ENCODE measurements at regions not wholly inside any gene's neighbourhood (a gene's known extent, or its start where the extent isn't known, plus 50 kb on each side); places are given as distances from the start of the nearest gene placed in this dataset.

DNA sequence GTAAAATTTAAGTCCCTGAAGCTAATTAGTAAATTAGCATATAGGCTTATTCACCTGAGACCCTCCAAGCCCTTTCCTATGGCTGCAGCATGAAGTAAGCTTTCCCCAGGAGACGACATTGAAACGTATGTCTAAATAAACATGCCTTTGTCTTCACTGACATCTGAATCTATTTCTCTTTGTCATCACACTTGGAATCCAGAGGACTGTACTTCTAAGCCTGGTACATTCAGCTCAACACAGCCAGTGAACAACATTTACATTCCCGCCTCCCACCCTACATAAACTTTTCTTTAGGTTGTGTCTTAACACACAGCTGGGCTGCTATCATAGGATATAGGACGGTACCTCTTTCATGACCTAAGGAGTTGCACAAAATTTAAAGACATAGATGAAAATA, 414.4 kb downstream of the SFMBT2 start:
- TF ChIP-seq, protein P1, sequence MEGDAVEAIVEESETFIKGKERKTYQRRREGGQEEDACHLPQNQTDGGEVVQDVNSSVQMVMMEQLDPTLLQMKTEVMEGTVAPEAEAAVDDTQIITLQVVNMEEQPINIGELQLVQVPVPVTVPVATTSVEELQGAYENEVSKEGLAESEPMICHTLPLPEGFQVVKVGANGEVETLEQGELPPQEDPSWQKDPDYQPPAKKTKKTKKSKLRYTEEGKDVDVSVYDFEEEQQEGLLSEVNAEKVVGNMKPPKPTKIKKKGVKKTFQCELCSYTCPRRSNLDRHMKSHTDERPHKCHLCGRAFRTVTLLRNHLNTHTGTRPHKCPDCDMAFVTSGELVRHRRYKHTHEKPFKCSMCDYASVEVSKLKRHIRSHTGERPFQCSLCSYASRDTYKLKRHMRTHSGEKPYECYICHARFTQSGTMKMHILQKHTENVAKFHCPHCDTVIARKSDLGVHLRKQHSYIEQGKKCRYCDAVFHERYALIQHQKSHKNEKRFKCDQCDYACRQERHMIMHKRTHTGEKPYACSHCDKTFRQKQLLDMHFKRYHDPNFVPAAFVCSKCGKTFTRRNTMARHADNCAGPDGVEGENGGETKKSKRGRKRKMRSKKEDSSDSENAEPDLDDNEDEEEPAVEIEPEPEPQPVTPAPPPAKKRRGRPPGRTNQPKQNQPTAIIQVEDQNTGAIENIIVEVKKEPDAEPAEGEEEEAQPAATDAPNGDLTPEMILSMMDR (IDR thresholded peaks at IDR 0.05) = no peak
- no peak for TF ChIP-seq POLR2A (IDR thresholded peaks at IDR 0.05)
